Fibroblast of the conjunctiva (primary cell): ENCODE measurements at regions not wholly inside any gene's neighbourhood (a gene's known extent, or its start where the extent isn't known, plus 50 kb on each side); places are given as distances from the start of the nearest gene placed in this dataset.

ENCODE experiments used
- DNase-seq: peaks from one replicate; pipeline ENCODE4 v3.0.0-alpha.2; 2010; ENCODE audit warnings: low read depth

- no peak for DNase-seq
These were observed 232.5 kb downstream of the IBTK start for GRCh38 chr6:82015043-82015442.

GRCh38 chr6:82013561-82014530 is 233.7 kb downstream of the IBTK start:
- DNase-seq = peak; percentile 84

GRCh38 chr6:82006027-82006738 is 241.4 kb downstream of the IBTK start:
- DNase-seq = peak; percentile 37

- no peak for DNase-seq
These were observed 247.0 kb downstream of the IBTK start for GRCh38 chr6:82000551-82000950.

- DNase-seq = no peak
These were observed 247.3 kb upstream of the TENT5A start for GRCh38 chr6:81999826-82000225.

GRCh38 chr6:81999270-81999669 is 246.8 kb upstream of the TENT5A start:
- DNase-seq = no peak

- no peak for DNase-seq
These were observed 246.0 kb upstream of the TENT5A start for GRCh38 chr6:81998432-81998831.

GRCh38 chr6:81997090-81997926 is 244.8 kb upstream of the TENT5A start:
- DNase-seq = peak; percentile 80

GRCh38 chr6:81996414-81996813 is 243.9 kb upstream of the TENT5A start:
- peak; percentile 47 for DNase-seq

GRCh38 chr6:81995548-81996289 is 243.2 kb upstream of the TENT5A start:
- no peak for DNase-seq

GRCh38 chr6:81988871-81989270 is 236.4 kb upstream of the TENT5A start:
- DNase-seq = no peak

GRCh38 chr6:81988446-81988845 is 236.0 kb upstream of the TENT5A start:
- no peak for DNase-seq

- DNase-seq = no peak
These were observed 234.8 kb upstream of the TENT5A start for GRCh38 chr6:81987293-81987692.

- DNase-seq = no peak
These were observed 232.7 kb upstream of the TENT5A start for GRCh38 chr6:81985191-81985590.

GRCh38 chr6:81984599-81984998 is 232.1 kb upstream of the TENT5A start:
- no peak for DNase-seq

GRCh38 chr6:81981812-81982211 is 229.3 kb upstream of the TENT5A start:
- DNase-seq = peak; percentile 55

- no peak for DNase-seq
These were observed 227.3 kb upstream of the TENT5A start for GRCh38 chr6:81979767-81980166.

GRCh38 chr6:81979329-81979728 is 226.8 kb upstream of the TENT5A start:
- no peak for DNase-seq

- DNase-seq = no peak
These were observed 225.7 kb upstream of the TENT5A start for GRCh38 chr6:81978230-81978629.

GRCh38 chr6:81977486-81977885 is 225.0 kb upstream of the TENT5A start:
- no peak for DNase-seq

GRCh38 chr6:81969814-81970213 is 217.3 kb upstream of the TENT5A start:
- no peak for DNase-seq

GRCh38 chr6:81969011-81969410 is 216.5 kb upstream of the TENT5A start:
- DNase-seq = no peak
